SK-N-SH treated with all-trans-retinoic acid at 6 μM for 48 hours (cell line): ENCODE measurements at regions not wholly inside any gene's neighbourhood (a gene's known extent, or its start where the extent isn't known, plus 50 kb on each side); places are given as distances from the start of the nearest gene placed in this dataset.
"Not testable (repeated sequence)": the region's sequence is repeated elsewhere in the genome, so short reads cannot be mapped to it uniquely, and the experiment has no call there.

ENCODE experiments used
- ARNTL ChIP-seq: fragments of 450-650 bp; formaldehyde crosslinking; IDR thresholded peaks from 2 replicates; pipeline ENCODE4 v1.5.0; 2020; ENCODE audit warnings: low read depth, mild to moderate bottlenecking, moderate library complexity, borderline replicate concordance
- CREB5 ChIP-seq: fragments of 250-450 bp; sonication (Bioruptor Pico); IDR thresholded peaks from 2 replicates; pipeline ENCODE4 v1.5.1; 2020; ENCODE audit warnings: low read depth, mild to moderate bottlenecking, moderate library complexity
- GLIS3 ChIP-seq: fragments of 250-450 bp; sonication (Bioruptor Pico); IDR thresholded peaks from 2 replicates; pipeline ENCODE4 v1.5.0; 2020; ENCODE audit warnings: mild to moderate bottlenecking, moderate library complexity
- ISL1 ChIP-seq: fragments of 250-450 bp; sonication (Bioruptor Pico); IDR thresholded peaks from 2 replicates; pipeline ENCODE4 v2.1.2; 2022; ENCODE audit warnings: mild to moderate bottlenecking, moderate library complexity
- PPARA ChIP-seq: fragments of 250-450 bp; sonication (Bioruptor Pico); IDR thresholded peaks from 2 replicates; pipeline ENCODE4 v1.5.0; 2020; ENCODE audit warnings: mild to moderate bottlenecking, borderline replicate concordance
- SNAI2 ChIP-seq: fragments of 250-450 bp; sonication (Bioruptor Pico); IDR thresholded peaks from 2 replicates; pipeline ENCODE4 v1.5.0; 2020; ENCODE audit warnings: mild to moderate bottlenecking, moderate library complexity
- TOX ChIP-seq: fragments of 250-450 bp; sonication (Bioruptor Pico); IDR thresholded peaks from 2 replicates; pipeline ENCODE4 v1.8.0; 2021; ENCODE audit warnings: mild to moderate bottlenecking, moderate library complexity, borderline replicate concordance
- ZC3H10 ChIP-seq: fragments of 250-450 bp; sonication (Bioruptor Pico); IDR thresholded peaks from 2 replicates; pipeline ENCODE4 v1.5.1; 2021; ENCODE audit warnings: mild to moderate bottlenecking, moderate library complexity
- ZFP3 ChIP-seq: fragments of 250-450 bp; sonication (Bioruptor Pico); IDR thresholded peaks from 2 replicates; pipeline ENCODE4 v1.5.0; 2020; ENCODE audit warnings: mild to moderate bottlenecking, moderate library complexity
- ZNF565 ChIP-seq: fragments of 450-650 bp; formaldehyde crosslinking; conservative IDR thresholded peaks from 2 replicates; pipeline ENCODE4 v1.5.0; 2020; ENCODE audit warnings: low read depth, mild to moderate bottlenecking, moderate library complexity
- ZNF8 ChIP-seq: fragments of 450-650 bp; formaldehyde crosslinking; IDR thresholded peaks from 2 replicates; pipeline ENCODE4 v1.5.0; 2020; ENCODE audit warnings: mild to moderate bottlenecking, moderate library complexity
- TF ChIP-seq, protein P1 (sequence below): fragments of 250-450 bp; sonication (Bioruptor Pico); IDR thresholded peaks from 2 replicates; pipeline ENCODE4 v1.5.1; 2021; ENCODE audit warnings: mild to moderate bottlenecking, moderate library complexity
- TF ChIP-seq, protein P2 (sequence below): fragments of 250-450 bp; sonication (Bioruptor Pico); IDR thresholded peaks from 2 replicates; pipeline ENCODE4 v1.8.0; 2020; ENCODE audit warnings: mild to moderate bottlenecking, moderate library complexity, borderline replicate concordance

- TF ChIP-seq ISL1 (CRISPR knock-in tag); ZC3H10 (CRISPR knock-in tag); CREB5 (CRISPR knock-in tag); GLIS3 (CRISPR knock-in tag); ZNF8 (CRISPR knock-in tag); PPARA (CRISPR knock-in tag); ARNTL (CRISPR knock-in tag); ZFP3; ZNF565 (CRISPR knock-in tag); SNAI2 (CRISPR knock-in tag); TOX (CRISPR knock-in tag): not testable (repeated sequence)
- TF ChIP-seq, protein P1, sequence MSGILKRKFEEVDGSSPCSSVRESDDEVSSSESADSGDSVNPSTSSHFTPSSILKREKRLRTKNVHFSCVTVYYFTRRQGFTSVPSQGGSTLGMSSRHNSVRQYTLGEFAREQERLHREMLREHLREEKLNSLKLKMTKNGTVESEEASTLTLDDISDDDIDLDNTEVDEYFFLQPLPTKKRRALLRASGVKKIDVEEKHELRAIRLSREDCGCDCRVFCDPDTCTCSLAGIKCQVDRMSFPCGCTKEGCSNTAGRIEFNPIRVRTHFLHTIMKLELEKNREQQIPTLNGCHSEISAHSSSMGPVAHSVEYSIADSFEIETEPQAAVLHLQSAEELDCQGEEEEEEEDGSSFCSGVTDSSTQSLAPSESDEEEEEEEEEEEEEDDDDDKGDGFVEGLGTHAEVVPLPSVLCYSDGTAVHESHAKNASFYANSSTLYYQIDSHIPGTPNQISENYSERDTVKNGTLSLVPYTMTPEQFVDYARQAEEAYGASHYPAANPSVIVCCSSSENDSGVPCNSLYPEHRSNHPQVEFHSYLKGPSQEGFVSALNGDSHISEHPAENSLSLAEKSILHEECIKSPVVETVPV (CRISPR knock-in tag): not testable (repeated sequence)
- TF ChIP-seq, protein P2, sequence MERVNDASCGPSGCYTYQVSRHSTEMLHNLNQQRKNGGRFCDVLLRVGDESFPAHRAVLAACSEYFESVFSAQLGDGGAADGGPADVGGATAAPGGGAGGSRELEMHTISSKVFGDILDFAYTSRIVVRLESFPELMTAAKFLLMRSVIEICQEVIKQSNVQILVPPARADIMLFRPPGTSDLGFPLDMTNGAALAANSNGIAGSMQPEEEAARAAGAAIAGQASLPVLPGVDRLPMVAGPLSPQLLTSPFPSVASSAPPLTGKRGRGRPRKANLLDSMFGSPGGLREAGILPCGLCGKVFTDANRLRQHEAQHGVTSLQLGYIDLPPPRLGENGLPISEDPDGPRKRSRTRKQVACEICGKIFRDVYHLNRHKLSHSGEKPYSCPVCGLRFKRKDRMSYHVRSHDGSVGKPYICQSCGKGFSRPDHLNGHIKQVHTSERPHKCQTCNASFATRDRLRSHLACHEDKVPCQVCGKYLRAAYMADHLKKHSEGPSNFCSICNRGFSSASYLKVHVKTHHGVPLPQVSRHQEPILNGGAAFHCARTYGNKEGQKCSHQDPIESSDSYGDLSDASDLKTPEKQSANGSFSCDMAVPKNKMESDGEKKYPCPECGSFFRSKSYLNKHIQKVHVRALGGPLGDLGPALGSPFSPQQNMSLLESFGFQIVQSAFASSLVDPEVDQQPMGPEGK (CRISPR knock-in tag): not testable (repeated sequence)
These were observed 200.4 kb downstream of the NPIPB11 start for GRCh38 chr16:29206120-29206519.
